GM19351 (cell line): ENCODE measurements at regions not wholly inside any gene's neighbourhood (a gene's known extent, or its start where the extent isn't known, plus 50 kb on each side); places are given as distances from the start of the nearest gene placed in this dataset.
"Not testable (repeated sequence)": the region's sequence is repeated elsewhere in the genome, so short reads cannot be mapped to it uniquely, and the experiment has no call there.

ENCODE experiments used
- ATAC-seq: cut with Tn5 transposase; IDR thresholded peaks from one replicate; pipeline ENCODE4 v1.9.1; 2021; ENCODE audit warnings: mild to moderate bottlenecking, moderate library complexity; ENCODE audit not compliant: unreplicated experiment

DNA sequence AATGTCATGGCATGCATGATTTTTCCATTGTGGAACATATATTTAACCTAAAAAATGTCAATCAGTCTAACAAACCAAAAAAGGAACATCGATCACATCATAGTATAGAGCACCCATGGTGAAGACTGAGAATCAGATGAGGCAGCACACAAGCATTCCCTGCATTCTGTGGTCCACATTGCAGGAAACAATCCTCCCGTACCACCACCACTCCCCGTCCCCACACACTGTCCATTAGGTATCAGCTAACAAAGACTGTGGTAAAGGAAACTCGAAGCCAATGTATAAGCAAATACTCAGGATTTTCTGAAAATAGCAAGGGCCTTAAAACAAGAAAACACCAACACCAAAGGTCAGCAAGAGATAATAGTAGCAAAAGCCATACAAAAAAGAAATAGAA is 1104.4 kb upstream of the SEMA6A start:
- ATAC-seq: no peak

- no peak for ATAC-seq
These were observed 1101.0 kb upstream of the SEMA6A start for GRCh38 chr5:117675646-117676045.

GRCh38 chr5:117671551-117671950 is 1096.9 kb upstream of the SEMA6A start:
- no peak for ATAC-seq

DNA sequence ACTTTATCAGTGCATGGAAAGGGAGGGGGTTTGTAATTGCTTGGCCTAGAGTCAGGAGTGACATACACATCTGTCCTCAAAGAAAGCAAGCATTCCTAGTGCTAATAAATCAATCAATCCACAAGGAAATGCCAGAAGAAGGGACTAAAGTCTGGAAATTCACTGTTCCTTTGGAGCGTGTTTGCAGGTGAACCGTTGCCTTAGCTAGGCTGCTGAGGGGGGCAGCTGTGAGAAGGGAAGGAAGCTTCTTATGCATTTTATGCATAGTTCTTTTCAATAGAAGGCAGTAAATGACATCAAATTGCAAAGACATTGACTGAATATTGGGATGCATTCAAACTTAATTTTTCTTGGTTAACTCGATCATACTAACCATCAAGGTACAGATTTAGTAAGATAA is 1092.5 kb upstream of the SEMA6A start:
- ATAC-seq: no peak

- no peak for ATAC-seq
These were observed 1090.5 kb upstream of the SEMA6A start for GRCh38 chr5:117665121-117665520.

- no peak for ATAC-seq
These were observed 1087.7 kb upstream of the SEMA6A start for GRCh38 chr5:117662361-117662760.

DNA sequence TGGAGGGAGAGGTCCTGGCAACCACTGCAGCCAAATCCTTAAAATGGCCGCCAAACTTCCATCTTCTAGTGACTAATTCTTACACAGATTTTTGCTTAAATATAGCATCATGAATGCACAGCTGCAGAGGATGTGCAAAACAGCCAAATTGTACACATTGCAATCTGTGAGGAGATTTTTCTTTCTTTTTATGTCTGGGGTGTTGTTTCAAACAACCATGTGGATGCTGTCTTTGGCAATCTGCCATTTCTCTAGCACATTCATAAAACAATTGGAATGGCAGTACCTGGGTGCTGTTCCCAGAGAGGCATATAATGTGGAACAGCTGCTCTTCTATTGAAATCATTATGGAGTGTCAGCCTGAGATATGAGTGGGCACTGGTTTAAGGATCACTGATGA is 1082.9 kb upstream of the SEMA6A start:
- no peak for ATAC-seq

DNA sequence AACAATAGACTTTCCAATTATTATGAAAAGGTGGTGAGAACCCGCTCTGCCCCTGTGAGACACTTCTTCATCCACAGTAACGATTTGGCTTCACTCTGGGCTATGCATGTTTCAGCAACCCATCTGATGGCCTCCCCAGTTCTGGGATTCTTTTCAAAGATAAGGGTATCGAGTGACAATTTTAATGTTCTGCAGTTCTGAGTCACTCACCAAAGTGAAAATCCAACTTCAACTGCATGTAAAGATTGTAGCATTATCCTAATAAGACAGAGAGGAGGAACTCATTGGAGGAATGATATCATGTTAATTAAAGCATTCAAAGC is 1078.3 kb upstream of the SEMA6A start:
- ATAC-seq: no peak

DNA sequence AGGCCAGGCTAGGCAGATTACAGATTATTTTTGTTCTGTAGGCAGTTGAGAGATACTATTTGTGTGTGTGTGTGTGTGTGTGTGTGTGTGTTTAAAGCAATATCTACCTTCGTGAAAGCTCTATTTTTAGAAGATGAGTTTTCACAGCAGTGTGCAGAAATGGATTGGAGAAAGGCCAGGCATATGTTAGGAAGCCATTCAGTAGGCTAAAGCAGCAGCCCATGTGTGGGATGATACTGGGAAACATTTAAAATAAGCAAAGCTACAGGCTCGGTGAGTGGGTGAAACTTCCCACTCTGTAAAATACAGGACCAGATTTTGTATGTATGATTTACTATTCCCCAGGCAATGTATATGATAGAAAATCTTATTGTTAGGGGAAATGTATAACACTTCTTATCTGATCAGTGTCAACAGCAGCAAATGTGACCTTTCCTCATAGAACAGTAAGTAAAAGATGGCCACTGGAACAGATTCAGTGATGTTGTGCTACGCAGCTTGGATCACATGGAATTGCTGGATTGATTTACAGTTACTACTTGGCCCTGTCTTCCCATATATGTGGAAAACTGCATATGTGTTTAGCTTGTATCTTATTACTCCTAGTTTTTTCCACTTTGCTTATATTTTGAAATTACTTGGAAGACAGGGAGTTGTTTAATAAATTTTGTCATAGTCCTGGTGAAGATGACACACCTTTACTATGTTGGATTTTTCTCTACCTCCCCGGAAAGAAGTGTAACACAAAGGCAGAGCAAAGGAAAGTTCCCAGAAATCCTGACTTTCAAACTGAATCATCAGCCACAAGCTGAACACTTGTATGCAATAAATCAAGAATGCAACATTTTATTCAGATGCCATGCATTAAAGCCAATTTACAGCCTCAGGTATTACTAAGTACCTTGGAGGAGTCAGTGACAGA is 1077.7 kb upstream of the SEMA6A start:
- no peak for ATAC-seq

DNA sequence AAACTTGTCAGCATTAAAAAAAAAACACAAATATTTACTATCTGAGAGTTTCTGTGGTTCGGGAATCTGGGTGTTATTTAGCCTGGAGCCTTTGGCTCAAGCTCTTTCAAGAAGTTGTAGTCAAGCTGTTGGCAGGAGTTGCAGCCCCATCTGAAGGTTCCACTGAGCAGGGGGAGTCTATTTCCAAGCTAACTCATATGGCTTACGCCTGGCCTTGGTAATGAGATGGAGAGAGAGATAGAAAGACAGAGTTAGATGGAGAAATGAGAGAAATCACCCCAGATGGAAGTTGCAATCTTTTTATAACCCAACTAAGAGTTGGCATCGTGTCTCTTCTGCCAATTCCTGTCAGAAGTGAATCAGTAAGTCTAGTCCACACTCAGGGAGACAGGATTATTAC is 1075.2 kb upstream of the SEMA6A start:
- ATAC-seq: no peak

- no peak for ATAC-seq
These were observed 1070.8 kb upstream of the SEMA6A start for GRCh38 chr5:117645400-117645799.

DNA sequence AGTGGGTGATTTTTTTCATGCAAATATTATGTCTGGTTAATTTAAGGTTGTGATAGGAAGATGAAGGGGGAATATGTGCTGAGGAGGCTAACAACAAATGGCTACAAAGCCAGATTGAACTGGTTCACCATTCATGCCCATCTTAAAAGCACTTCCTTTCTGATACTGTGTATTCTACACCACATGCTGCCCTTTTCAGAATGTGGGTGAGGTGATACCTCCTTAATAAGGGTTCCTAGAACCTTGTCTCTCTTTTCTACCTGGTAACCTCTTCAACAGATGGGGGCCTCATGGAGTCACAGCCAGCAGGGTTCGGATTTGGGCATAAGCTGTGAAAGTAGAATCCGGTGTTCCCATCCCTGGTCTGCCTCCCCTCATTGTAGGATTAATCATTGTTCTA is 1064.0 kb upstream of the SEMA6A start:
- no peak for ATAC-seq

GRCh38 chr5:117633093-117633492 is 1058.5 kb upstream of the SEMA6A start:
- ATAC-seq: no peak

DNA sequence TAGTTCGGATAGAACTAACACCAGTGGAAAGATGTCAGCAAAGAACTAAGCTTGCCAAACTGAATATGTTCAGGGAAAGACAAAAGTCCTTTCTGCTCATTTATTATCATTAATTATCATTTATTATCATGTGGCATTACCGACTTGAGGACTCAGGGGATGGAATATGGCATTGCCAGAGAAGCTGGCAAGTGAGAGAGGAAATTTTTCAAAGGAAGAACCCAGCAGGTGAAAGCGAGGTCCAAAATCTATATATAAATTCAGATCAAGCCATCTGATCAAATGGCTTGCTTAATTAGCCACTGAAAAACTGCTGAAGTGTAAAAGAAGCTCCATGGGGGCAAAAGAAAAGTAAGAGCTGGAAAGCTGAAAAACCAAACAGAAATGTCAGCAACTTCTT is 1049.6 kb upstream of the SEMA6A start:
- no peak for ATAC-seq

GRCh38 chr5:117623042-117623805 is 1048.6 kb upstream of the SEMA6A start:
- ATAC-seq: no peak

DNA sequence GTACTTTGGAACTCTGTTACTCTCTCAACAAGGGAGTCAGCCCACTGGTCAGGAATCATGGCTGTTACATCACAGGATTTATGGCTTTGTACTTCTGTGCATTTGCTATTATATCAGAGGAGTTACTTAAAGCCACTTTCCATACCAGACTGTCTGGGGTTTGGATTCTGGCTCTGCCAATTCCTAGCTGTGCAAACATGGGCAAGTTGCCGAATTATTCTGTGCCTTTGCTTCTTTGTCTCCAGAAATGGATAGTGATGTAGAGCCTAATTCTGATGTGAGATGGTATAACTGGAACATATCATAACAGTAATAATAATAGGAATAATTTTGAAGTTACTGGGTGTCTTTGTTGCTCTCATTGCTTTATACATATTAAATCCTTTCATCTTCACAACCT is 1047.3 kb upstream of the SEMA6A start:
- no peak for ATAC-seq

GRCh38 chr5:117615226-117615625 is 1040.6 kb upstream of the SEMA6A start:
- no peak for ATAC-seq

DNA sequence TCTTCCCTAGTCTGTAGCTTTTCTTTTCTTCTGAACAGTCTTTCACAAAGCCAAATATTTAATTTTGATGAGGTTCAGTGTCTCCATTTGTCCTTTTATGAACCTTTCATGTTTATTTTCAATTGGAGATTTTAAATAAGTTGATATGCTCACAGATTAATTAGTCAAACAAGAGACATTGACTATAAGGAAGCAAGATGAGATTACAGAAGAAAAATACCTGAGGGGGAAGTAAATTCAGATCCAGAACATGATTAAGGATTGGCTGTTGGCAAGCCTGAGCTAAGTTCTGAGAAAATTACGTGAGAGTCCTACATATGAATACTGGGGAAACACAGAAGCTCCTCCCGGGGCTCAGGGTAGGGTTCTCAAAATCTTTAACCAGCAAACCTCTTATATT is 1039.8 kb upstream of the SEMA6A start:
- no peak for ATAC-seq

DNA sequence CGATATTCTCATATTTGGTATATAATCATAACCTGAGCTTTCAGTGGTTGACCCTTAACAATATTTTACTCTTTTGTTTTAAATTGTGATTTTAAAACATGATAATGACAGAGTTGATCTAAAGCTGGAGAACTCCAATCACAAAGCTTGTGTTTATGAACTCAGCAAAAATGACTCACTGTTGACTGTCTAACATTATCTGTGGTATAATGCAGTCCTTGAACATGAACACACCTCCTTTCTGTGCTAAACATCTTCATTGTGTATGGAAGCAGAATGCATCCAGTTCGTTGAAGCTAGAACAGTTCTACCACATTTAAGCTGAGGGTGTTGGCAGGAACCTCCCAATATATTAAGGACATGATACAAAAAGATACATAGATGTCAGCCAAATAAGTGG is 1030.2 kb upstream of the SEMA6A start:
- no peak for ATAC-seq

DNA sequence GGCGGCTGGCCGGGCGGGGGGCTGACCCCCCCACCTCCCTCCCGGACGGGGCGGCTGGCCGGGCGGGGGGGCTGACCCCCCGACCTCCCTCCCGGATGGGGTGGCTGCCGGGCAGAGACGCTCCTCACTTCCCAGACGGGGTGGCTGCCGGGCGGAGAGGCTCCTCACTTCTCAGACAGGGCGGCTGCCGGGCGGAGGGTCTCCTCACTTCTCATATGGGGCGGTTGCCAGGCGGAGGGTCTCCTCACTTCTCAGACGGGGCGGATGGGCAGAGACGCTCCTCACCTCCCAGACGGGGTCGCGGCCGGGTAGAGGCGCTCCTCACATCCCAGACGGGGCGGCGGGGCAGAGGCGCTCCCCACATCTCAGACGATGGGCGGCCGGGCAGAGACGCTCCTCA is 1025.2 kb upstream of the SEMA6A start:
- not testable (repeated sequence) for ATAC-seq

DNA sequence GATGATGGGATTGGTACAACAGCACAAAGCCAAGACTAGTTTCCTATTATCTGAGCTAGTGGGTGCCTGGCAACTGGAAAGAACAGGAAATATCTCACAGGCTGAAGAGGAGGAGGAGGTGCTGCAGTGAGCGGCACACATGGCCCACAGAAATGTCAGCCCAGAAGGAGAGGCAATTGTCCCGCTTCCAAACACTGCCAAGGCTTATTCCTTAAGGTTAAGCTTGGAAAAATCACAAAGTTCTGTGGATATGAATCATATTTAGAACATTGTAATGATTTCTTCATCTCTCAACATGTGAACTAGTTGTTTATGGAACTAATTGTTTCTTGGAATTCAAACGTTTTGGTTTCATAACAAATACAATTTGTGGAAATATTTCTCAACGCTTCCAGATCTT is 1019.5 kb upstream of the SEMA6A start:
- no peak for ATAC-seq

DNA sequence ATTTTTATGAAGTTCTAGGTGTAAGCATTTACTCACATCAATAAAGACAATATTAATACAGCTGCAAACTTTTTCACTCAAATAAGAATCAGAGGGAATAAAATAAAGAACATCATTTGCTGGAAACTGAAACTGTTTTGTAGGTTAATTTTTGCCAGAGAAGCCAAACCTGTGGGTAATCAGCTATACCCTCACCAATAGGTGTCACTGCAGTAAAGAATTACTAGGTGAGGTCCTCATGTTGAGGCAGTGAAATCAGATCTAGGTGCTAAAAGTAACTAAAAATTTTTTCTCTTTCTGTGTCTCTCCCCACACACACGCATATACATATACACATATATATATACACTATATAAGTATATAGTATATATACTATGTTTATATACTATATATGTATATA is 1016.3 kb upstream of the SEMA6A start:
- peak; percentile 82 for ATAC-seq
